GM23338 (cell line): ENCODE measurements at regions not wholly inside any gene's neighbourhood (a gene's known extent, or its start where the extent isn't known, plus 50 kb on each side); places are given as distances from the start of the nearest gene placed in this dataset.

Source experiments
- ATAC-seq: fragments of 200-7000 bp; cut with Tn5 transposase; 3 replicates; pipeline ENCODE4 v1.9.1; 2020
- DNase-seq: peaks from one replicate; pipeline ENCODE4 v3.0.0-alpha.2; 2015; ENCODE audit warnings: low spot score
- H2AFZ ChIP-seq: fragments of 200-600 bp; sonication (generic); 2 replicates; pipeline ENCODE4 v1.8.0; 2016; ENCODE audit warnings: antibody characterized with exemption, mild to moderate bottlenecking, moderate library complexity
- H3F3A ChIP-seq: fragments of 200-600 bp; sonication (generic); replicated peaks from 2 replicates; pipeline ENCODE4 v1.8.0; 2017; ENCODE audit warnings: antibody characterized with exemption, mixed run types, low read depth
- H3K27ac ChIP-seq: fragments of 200-600 bp; sonication (generic); 2 replicates; pipeline ENCODE4 v1.6.1; 2016; ENCODE audit warnings: low read depth
- H3K27me3 ChIP-seq: fragments of 200-600 bp; sonication (generic); 2 replicates; pipeline ENCODE4 v1.8.0; 2016; ENCODE audit warnings: mild to moderate bottlenecking, mixed run types, moderate library complexity; ENCODE audit not compliant: insufficient read depth
- H3K36me3 ChIP-seq: fragments of 200-600 bp; sonication (generic); 2 replicates; pipeline ENCODE4 v1.8.0; 2016; ENCODE audit warnings: mild to moderate bottlenecking; ENCODE audit not compliant: insufficient read depth
- H3K4me1 ChIP-seq: fragments of 200-600 bp; sonication (generic); 2 replicates; pipeline ENCODE4 v1.8.0; 2016; ENCODE audit warnings: mild to moderate bottlenecking, moderate library complexity; ENCODE audit not compliant: insufficient read depth
- H3K4me2 ChIP-seq: fragments of 200-600 bp; sonication (generic); 2 replicates; pipeline ENCODE4 v1.7.1; 2017; ENCODE audit warnings: mixed run types
- H3K4me3 ChIP-seq: fragments of 200-600 bp; sonication (generic); 2 replicates; pipeline ENCODE4 v1.6.1; 2016; ENCODE audit warnings: mixed run types
- H3K79me2 ChIP-seq: fragments of 200-600 bp; sonication (generic); replicated peaks from 2 replicates; pipeline ENCODE4 v1.8.0; 2017; ENCODE audit warnings: mild to moderate bottlenecking; ENCODE audit not compliant: insufficient read depth
- H3K9me2 ChIP-seq: fragments of 200-600 bp; sonication (generic); 2 replicates; pipeline ENCODE4 v1.8.0; 2017; ENCODE audit not compliant: insufficient read depth
- H4K20me1 ChIP-seq: fragments of 200-600 bp; sonication (generic); replicated peaks from 2 replicates; pipeline ENCODE4 v1.8.0; 2017; ENCODE audit warnings: mild to moderate bottlenecking; ENCODE audit not compliant: insufficient read depth
- H3K27ac Mint-ChIP-seq: 2 replicates; pipeline ENCODE4 v1.8.0; 2020; ENCODE audit warnings: inconsistent platforms, mild to moderate bottlenecking, moderate library complexity, mixed read lengths
- H3K27me3 Mint-ChIP-seq: 3 replicates; pipeline ENCODE4 v1.8.0; 2022; ENCODE audit warnings: low read depth, mild to moderate bottlenecking, moderate library complexity, mixed read lengths, inconsistent platforms; ENCODE audit not compliant: insufficient read depth, poor library complexity
- H3K36me3 Mint-ChIP-seq: 3 replicates; pipeline ENCODE4 v1.8.0; 2021; ENCODE audit warnings: low read depth, mild to moderate bottlenecking, inconsistent platforms, moderate library complexity, mixed read lengths
- H3K4me1 Mint-ChIP-seq: 3 replicates; pipeline ENCODE4 v1.8.0; 2020; ENCODE audit warnings: mild to moderate bottlenecking, inconsistent platforms, mixed read lengths
- H3K4me3 Mint-ChIP-seq: 3 replicates; pipeline ENCODE4 v1.8.0; 2021; ENCODE audit warnings: moderate library complexity, mild to moderate bottlenecking, inconsistent platforms, mixed read lengths
- H3K9me3 Mint-ChIP-seq: 3 replicates; pipeline ENCODE4 v1.8.0; 2020; ENCODE audit warnings: moderate library complexity, mild to moderate bottlenecking, inconsistent platforms, mixed read lengths
- CREB1 ChIP-seq: fragments of 250-450 bp; sonication (Bioruptor Pico); IDR thresholded peaks from 2 replicates; pipeline ENCODE4 v1.5.0; 2020; ENCODE audit warnings: low read depth, mild to moderate bottlenecking, moderate library complexity
- EZH2 ChIP-seq: fragments of 200-600 bp; sonication (generic); IDR thresholded peaks from one replicate; pipeline ENCODE4 v1.8.0; 2017; ENCODE audit warnings: antibody characterized with exemption, mild to moderate bottlenecking, low read depth; ENCODE audit not compliant: unreplicated experiment
- EZH2phosphoT487 ChIP-seq: fragments of 200-600 bp; sonication (generic); IDR thresholded peaks from one replicate; pipeline ENCODE4 v1.8.1; 2018; ENCODE audit warnings: antibody characterized with exemption; ENCODE audit not compliant: unreplicated experiment
- JUNB ChIP-seq: IDR thresholded peaks from one replicate; pipeline ENCODE4 v1.6.1; 2016; ENCODE audit warnings: antibody characterized with exemption; ENCODE audit not compliant: unreplicated experiment
- NANOG ChIP-seq: IDR thresholded peaks from 2 replicates; pipeline ENCODE4 v1.6.1; 2016; ENCODE audit warnings: antibody characterized with exemption, borderline replicate concordance
- POLR2AphosphoS5 ChIP-seq: IDR thresholded peaks from 2 replicates; pipeline ENCODE4 v1.6.1; 2016; ENCODE audit warnings: antibody characterized with exemption, low read depth
- STAT1 ChIP-seq: IDR thresholded peaks from one replicate; pipeline ENCODE4 v1.6.1; 2016; ENCODE audit warnings: antibody characterized with exemption; ENCODE audit not compliant: unreplicated experiment
- ZNF114 ChIP-seq: fragments of 250-450 bp; sonication (Bioruptor Pico); IDR thresholded peaks from 2 replicates; pipeline ENCODE4 v1.5.0; 2020; ENCODE audit warnings: mild to moderate bottlenecking, moderate library complexity
- ZNF331 ChIP-seq: fragments of 250-450 bp; sonication (Bioruptor Pico); IDR thresholded peaks from 2 replicates; pipeline ENCODE4 v1.5.0; 2020; ENCODE audit warnings: low read depth, mild to moderate bottlenecking, moderate library complexity
- TF ChIP-seq, protein P1 (sequence below): IDR thresholded peaks from 2 replicates; pipeline ENCODE4 v1.6.1; 2016; ENCODE audit warnings: antibody characterized with exemption
- TF ChIP-seq, protein P2 (sequence below): IDR thresholded peaks from one replicate; pipeline ENCODE4 v1.6.1; 2018; ENCODE audit warnings: antibody characterized with exemption; ENCODE audit not compliant: unreplicated experiment
- TF ChIP-seq, protein P3 (sequence below), 2 experiments: fragments of 200-600 bp in 1 of 2; sonication (generic) in 1 of 2; conservative IDR thresholded peaks; 2 replicates each; pipeline versions ENCODE4 v1.5.1 to v1.6.1; 2016 to 2017; ENCODE audit warnings: antibody characterized with exemption in 2 of 2, low read depth in 2 of 2, mild to moderate bottlenecking in 2 of 2, moderate library complexity in 1 of 2
- TF ChIP-seq, protein P4 (sequence below): fragments of 250-450 bp; sonication (Bioruptor Pico); IDR thresholded peaks from 2 replicates; pipeline ENCODE4 v1.5.0; 2020; ENCODE audit warnings: mild to moderate bottlenecking, moderate library complexity

DNA sequence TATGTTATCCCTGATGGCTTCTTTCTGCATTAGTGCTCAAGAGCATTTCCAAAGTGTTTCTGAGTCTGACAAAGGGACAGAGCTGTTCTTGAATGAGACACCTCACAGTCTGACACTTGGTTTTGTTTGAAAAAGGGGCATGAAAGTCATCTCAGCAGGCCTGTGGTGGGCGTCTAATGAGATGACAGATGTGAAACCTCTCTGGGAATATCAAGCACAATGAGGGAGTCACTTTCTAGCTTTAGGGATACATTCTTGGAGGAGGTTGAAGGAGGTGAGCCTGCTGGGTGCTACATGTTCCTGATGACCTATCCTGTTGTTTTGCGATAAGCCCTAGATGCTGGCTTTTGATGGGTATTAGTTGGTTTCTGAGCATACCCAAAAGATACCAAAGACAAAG is 290.5 kb downstream of the NUAK1 start:
- Histone ChIP-seq H3K4me3 (no peak overlapping the region), H3K79me2 (no peaks in the 10 kb centered on the region), H2AFZ (no peak overlapping the region), H3K4me2 (no peak overlapping the region), H3K27ac (no peak overlapping the region), H3K9me2 (peaks cover 12% of the 10 kb centered on the region), H3K36me3 (no peaks in the 10 kb centered on the region), H3F3A (no peaks in the 10 kb centered on the region), H3K27me3 (no peaks in the 10 kb centered on the region), H4K20me1 (no peaks in the 10 kb centered on the region), H3K4me1 (no peaks in the 10 kb centered on the region)
- ATAC-seq (no peak), DNase-seq (no peak)
- Mint-ChIP-seq H3K4me1 (no peaks in the 10 kb centered on the region), H3K27ac (no peak overlapping the region), H3K27me3 (no peaks in the 10 kb centered on the region), H3K4me3 (no peak overlapping the region), H3K9me3 (peaks cover 12% of the 10 kb centered on the region), H3K36me3 (peaks cover 3% of the 10 kb centered on the region; the same call in 1 of the 3 replicates)
- TF ChIP-seq POLR2AphosphoS5 (no peak), NANOG (no peak), EZH2 (no peak), CREB1 (CRISPR knock-in tag) (no peak), EZH2phosphoT487 (no peak), JUNB (no peak), ZNF331 (CRISPR knock-in tag) (no peak), STAT1 (no peak), ZNF114 (CRISPR knock-in tag) (no peak)
- TF ChIP-seq, protein P1, sequence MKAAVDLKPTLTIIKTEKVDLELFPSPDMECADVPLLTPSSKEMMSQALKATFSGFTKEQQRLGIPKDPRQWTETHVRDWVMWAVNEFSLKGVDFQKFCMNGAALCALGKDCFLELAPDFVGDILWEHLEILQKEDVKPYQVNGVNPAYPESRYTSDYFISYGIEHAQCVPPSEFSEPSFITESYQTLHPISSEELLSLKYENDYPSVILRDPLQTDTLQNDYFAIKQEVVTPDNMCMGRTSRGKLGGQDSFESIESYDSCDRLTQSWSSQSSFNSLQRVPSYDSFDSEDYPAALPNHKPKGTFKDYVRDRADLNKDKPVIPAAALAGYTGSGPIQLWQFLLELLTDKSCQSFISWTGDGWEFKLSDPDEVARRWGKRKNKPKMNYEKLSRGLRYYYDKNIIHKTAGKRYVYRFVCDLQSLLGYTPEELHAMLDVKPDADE: no peak
- TF ChIP-seq, protein P2, sequence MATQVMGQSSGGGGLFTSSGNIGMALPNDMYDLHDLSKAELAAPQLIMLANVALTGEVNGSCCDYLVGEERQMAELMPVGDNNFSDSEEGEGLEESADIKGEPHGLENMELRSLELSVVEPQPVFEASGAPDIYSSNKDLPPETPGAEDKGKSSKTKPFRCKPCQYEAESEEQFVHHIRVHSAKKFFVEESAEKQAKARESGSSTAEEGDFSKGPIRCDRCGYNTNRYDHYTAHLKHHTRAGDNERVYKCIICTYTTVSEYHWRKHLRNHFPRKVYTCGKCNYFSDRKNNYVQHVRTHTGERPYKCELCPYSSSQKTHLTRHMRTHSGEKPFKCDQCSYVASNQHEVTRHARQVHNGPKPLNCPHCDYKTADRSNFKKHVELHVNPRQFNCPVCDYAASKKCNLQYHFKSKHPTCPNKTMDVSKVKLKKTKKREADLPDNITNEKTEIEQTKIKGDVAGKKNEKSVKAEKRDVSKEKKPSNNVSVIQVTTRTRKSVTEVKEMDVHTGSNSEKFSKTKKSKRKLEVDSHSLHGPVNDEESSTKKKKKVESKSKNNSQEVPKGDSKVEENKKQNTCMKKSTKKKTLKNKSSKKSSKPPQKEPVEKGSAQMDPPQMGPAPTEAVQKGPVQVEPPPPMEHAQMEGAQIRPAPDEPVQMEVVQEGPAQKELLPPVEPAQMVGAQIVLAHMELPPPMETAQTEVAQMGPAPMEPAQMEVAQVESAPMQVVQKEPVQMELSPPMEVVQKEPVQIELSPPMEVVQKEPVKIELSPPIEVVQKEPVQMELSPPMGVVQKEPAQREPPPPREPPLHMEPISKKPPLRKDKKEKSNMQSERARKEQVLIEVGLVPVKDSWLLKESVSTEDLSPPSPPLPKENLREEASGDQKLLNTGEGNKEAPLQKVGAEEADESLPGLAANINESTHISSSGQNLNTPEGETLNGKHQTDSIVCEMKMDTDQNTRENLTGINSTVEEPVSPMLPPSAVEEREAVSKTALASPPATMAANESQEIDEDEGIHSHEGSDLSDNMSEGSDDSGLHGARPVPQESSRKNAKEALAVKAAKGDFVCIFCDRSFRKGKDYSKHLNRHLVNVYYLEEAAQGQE: no peak
- TF ChIP-seq, protein P3, sequence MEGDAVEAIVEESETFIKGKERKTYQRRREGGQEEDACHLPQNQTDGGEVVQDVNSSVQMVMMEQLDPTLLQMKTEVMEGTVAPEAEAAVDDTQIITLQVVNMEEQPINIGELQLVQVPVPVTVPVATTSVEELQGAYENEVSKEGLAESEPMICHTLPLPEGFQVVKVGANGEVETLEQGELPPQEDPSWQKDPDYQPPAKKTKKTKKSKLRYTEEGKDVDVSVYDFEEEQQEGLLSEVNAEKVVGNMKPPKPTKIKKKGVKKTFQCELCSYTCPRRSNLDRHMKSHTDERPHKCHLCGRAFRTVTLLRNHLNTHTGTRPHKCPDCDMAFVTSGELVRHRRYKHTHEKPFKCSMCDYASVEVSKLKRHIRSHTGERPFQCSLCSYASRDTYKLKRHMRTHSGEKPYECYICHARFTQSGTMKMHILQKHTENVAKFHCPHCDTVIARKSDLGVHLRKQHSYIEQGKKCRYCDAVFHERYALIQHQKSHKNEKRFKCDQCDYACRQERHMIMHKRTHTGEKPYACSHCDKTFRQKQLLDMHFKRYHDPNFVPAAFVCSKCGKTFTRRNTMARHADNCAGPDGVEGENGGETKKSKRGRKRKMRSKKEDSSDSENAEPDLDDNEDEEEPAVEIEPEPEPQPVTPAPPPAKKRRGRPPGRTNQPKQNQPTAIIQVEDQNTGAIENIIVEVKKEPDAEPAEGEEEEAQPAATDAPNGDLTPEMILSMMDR (conservative IDR thresholded peaks at IDR 0.05; ENCODE audit: low read depth in 2 of 2): no peak
- TF ChIP-seq, protein P4, sequence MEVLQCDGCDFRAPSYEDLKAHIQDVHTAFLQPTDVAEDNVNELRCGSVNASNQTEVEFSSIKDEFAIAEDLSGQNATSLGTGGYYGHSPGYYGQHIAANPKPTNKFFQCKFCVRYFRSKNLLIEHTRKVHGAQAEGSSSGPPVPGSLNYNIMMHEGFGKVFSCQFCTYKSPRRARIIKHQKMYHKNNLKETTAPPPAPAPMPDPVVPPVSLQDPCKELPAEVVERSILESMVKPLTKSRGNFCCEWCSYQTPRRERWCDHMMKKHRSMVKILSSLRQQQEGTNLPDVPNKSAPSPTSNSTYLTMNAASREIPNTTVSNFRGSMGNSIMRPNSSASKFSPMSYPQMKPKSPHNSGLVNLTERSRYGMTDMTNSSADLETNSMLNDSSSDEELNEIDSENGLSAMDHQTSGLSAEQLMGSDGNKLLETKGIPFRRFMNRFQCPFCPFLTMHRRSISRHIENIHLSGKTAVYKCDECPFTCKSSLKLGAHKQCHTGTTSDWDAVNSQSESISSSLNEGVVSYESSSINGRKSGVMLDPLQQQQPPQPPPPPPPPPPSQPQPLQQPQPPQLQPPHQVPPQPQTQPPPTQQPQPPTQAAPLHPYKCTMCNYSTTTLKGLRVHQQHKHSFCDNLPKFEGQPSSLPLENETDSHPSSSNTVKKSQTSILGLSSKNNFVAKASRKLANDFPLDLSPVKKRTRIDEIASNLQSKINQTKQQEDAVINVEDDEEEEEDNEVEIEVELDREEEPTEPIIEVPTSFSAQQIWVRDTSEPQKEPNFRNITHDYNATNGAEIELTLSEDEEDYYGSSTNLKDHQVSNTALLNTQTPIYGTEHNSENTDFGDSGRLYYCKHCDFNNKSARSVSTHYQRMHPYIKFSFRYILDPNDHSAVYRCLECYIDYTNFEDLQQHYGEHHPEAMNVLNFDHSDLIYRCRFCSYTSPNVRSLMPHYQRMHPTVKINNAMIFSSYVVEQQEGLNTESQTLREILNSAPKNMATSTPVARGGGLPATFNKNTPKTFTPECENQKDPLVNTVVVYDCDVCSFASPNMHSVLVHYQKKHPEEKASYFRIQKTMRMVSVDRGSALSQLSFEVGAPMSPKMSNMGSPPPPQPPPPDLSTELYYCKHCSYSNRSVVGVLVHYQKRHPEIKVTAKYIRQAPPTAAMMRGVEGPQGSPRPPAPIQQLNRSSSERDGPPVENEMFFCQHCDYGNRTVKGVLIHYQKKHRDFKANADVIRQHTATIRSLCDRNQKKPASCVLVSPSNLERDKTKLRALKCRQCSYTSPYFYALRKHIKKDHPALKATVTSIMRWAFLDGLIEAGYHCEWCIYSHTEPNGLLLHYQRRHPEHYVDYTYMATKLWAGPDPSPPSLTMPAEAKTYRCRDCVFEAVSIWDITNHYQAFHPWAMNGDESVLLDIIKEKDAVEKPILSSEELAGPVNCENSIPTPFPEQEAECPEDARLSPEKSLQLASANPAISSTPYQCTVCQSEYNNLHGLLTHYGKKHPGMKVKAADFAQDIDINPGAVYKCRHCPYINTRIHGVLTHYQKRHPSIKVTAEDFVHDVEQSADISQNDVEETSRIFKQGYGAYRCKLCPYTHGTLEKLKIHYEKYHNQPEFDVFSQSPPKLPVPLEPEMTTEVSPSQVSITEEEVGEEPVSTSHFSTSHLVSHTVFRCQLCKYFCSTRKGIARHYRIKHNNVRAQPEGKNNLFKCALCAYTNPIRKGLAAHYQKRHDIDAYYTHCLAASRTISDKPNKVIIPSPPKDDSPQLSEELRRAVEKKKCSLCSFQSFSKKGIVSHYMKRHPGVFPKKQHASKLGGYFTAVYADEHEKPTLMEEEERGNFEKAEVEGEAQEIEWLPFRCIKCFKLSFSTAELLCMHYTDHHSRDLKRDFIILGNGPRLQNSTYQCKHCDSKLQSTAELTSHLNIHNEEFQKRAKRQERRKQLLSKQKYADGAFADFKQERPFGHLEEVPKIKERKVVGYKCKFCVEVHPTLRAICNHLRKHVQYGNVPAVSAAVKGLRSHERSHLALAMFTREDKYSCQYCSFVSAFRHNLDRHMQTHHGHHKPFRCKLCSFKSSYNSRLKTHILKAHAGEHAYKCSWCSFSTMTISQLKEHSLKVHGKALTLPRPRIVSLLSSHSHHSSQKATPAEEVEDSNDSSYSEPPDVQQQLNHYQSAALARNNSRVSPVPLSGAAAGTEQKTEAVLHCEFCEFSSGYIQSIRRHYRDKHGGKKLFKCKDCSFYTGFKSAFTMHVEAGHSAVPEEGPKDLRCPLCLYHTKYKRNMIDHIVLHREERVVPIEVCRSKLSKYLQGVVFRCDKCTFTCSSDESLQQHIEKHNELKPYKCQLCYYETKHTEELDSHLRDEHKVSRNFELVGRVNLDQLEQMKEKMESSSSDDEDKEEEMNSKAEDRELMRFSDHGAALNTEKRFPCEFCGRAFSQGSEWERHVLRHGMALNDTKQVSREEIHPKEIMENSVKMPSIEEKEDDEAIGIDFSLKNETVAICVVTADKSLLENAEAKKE (CRISPR knock-in tag): no peak
